ENCODE measurements at regions not wholly inside any gene's neighbourhood (a gene's known extent, or its start where the extent isn't known, plus 50 kb on each side); places are given as distances from the start of the nearest gene placed in this dataset.

DNA sequence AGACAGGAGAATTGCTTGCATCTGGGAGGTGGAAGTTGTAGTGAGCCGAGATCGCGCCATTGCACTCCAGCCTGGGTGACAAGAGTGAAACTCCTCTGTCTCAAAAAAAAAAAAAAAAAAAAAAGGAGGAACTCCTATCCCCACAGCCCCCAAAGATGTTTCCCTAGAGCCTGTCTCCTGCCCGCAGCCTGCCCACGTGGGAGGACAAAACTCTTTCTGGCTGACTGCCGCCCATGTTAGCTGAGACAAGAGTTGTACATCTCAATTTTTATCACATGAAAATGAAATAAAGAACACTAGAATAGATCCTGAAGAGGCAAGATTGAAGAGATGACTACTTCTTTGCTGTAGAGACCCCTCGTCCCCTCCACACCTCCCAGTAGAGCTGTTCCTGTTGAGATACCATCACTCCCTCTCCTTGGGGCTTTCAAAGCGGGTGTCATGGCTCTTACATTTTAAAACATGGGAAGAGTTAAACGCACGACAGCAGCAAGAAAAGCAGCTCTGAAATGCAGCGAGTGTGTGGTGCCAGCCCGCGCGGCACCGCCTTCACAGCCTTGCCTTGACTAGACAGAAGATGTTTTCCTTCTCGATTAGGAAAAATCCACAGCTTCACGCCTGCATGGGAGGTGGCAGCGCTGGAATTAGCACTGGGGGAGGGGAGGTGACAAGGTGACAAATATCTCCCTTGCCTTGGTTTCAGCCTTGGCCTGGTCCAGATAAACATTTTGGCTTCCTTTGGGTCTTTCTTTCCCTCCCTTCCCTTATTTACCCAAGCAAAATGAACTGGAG lies 253.4 kb upstream of the CSF3R start (continued):
- TF ChIP-seq JUND (IDR thresholded peaks at IDR 0.05; ENCODE audit: low read length) (no peak), ASH2L (IDR thresholded peaks at IDR 0.05; ENCODE audit: low read length) (no peak)

Data from H1 (cell line).